GM12874 (cell line): ENCODE measurements at regions not wholly inside any gene's neighbourhood (a gene's known extent, or its start where the extent isn't known, plus 50 kb on each side); places are given as distances from the start of the nearest gene placed in this dataset.

Experiments used
- CTCF ChIP-seq: IDR thresholded peaks from 2 replicates; pipeline ENCODE4 v1.5.1; 2011; ENCODE audit warnings: low read depth, mild to moderate bottlenecking, control low read depth, low read length, moderate library complexity; ENCODE audit not compliant: insufficient read depth

GRCh38 chr16:82368041-82368440, 198.0 kb upstream of the MPHOSPH6 start:
- TF ChIP-seq CTCF = 0 out of 2 replicates have a peak, but pooled peaks have one; percentile 16

GRCh38 chr16:82366462-82366861, 196.4 kb upstream of the MPHOSPH6 start:
- no peak for TF ChIP-seq CTCF

GRCh38 chr16:82364690-82365089, 194.7 kb upstream of the MPHOSPH6 start:
- no peak for TF ChIP-seq CTCF

GRCh38 chr16:82363026-82363816, 193.2 kb upstream of the MPHOSPH6 start:
- no peak for TF ChIP-seq CTCF

- no peak for TF ChIP-seq CTCF
These were observed 191.9 kb upstream of the MPHOSPH6 start for GRCh38 chr16:82361885-82362284.

GRCh38 chr16:82360024-82360783, 190.2 kb upstream of the MPHOSPH6 start:
- TF ChIP-seq CTCF = no peak

- no peak for TF ChIP-seq CTCF
These were observed 188.7 kb upstream of the MPHOSPH6 start for GRCh38 chr16:82358606-82359221.
